ENCODE measurements at regions not wholly inside any gene's neighbourhood (a gene's known extent, or its start where the extent isn't known, plus 50 kb on each side); places are given as distances from the start of the nearest gene placed in this dataset.

DNA sequence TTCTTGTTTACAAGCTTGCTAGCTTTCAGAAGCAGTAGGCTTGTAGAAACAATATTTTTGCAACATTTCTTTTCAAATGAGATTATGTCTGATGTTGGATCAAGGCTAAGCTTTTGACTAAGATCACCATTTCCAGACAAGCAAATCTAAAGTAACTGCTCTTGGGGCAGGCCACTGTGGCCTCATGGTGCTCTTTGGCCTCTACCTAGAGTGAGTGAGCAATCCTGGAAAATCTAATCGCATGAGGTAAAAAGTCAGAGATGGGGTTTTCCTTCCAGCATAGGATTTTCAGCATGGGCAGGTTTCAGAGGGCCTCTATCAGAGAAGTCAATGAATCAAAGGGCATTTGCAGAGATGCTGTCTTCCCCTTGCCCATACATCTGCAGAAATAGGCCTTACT lies 331.9 kb downstream of the OMA1 start:
- TF ChIP-seq CTCF (IDR thresholded peaks at IDR 0.05; ENCODE audit: low read depth, low read length, missing control alignments), result no peak
- no peak for DNase-seq (ENCODE audit: low read depth)

GRCh38 chr1:58211869-58212268 lies 334.7 kb downstream of the OMA1 start:
- TF ChIP-seq CTCF (IDR thresholded peaks at IDR 0.05; ENCODE audit: low read depth, low read length, missing control alignments), result no peak

More for the DNA sequence above, 331.9 kb downstream of the OMA1 start:
- no peak overlapping the region for H3K4me3 ChIP-seq (ENCODE audit: low read depth, low read length)

DNA sequence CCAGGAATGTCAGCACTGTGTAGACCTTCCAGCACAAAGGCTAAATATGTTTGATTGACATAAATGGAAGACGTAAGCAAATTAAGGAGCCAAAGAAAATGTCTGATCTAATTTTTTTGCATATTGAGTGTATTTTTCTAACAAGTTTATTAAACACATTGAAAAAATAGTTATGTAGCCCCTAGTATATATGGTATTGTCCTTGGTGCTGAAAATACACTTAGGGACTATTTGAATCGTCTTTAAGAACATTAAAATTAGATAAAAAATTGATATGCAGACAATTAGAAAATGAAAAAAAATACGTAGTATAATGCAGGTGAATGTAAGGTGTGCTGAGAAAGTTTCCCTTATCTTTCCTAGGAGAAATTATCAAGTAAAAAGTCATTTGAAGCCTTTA lies 337.0 kb downstream of the OMA1 start:
- TF ChIP-seq CTCF (IDR thresholded peaks at IDR 0.05; ENCODE audit: low read depth, low read length, missing control alignments), result no peak
- no peak overlapping the region for H3K4me3 ChIP-seq (ENCODE audit: low read depth, low read length)

More at GRCh38 chr1:58211869-58212268, 334.7 kb downstream of the OMA1 start:
- no peak overlapping the region for H3K4me3 ChIP-seq (ENCODE audit: low read depth, low read length)
- no peak for DNase-seq (ENCODE audit: low read depth)

DNA sequence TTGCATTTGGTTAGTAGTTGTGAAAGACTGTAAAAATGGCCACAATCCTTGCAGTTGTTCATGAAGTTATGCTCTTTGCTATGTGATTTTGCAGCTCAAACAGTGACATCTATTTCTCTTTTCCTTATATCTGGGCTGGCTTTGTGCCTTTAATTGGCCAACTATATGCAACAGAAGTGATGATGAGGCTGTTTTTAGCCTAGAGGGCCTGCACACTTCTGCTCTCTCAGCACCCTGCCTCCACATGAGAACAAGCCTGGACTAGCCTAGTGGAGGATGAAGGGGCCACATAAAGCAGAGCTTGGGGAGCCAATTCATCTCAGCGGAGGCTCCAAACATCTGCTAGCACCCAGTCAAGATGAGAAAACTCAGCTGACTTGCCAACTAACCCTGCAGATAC lies 339.8 kb downstream of the OMA1 start:
- no peak for DNase-seq (ENCODE audit: low read depth)
- no peak overlapping the region for H3K4me3 ChIP-seq (ENCODE audit: low read depth, low read length)
- no peak for TF ChIP-seq CTCF (IDR thresholded peaks at IDR 0.05; ENCODE audit: low read depth, low read length, missing control alignments)

More for the DNA sequence above, 337.0 kb downstream of the OMA1 start:
- DNase-seq (ENCODE audit: low read depth), result no peak

- TF ChIP-seq CTCF (IDR thresholded peaks at IDR 0.05; ENCODE audit: low read depth, low read length, missing control alignments), result peak; percentile 42
- DNase-seq (ENCODE audit: low read depth), result no peak
- H3K4me3 ChIP-seq (ENCODE audit: low read depth, low read length), result no peak overlapping the region
These were observed 342.2 kb downstream of the OMA1 start for GRCh38 chr1:58204284-58204683.

DNA sequence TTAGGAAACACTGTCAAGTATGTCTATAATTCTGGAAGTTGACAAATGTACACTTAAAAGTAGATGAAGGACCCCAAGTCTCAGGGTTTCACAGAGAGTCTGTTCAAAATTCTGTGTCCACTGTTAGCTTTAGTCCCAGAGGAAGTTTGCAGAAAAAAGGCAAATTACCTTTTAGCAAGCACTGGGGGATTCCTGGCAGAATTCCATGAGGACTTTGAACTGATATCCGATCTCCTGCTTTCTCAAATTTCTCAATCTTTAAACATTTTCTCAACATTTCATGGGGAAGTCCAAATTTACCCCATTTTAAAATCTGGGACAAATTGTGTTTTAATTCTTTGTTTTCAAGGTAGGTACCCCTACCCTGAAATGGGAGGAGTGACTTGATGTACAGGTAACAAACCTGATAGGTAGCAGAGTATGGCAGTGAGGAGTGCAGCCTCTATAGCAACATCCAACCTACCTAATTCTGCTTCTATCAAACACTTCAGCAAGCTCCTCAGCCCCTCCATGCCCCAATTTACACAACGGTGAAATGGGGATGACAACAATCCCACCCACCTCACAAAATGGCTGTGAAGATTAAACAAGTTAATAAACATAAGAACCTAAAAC lies 344.9 kb downstream of the OMA1 start:
- DNase-seq (ENCODE audit: low read depth), result no peak
- no peak for TF ChIP-seq CTCF (IDR thresholded peaks at IDR 0.05; ENCODE audit: low read depth, low read length, missing control alignments)
- H3K4me3 ChIP-seq (ENCODE audit: low read depth, low read length), result no peak overlapping the region

DNA sequence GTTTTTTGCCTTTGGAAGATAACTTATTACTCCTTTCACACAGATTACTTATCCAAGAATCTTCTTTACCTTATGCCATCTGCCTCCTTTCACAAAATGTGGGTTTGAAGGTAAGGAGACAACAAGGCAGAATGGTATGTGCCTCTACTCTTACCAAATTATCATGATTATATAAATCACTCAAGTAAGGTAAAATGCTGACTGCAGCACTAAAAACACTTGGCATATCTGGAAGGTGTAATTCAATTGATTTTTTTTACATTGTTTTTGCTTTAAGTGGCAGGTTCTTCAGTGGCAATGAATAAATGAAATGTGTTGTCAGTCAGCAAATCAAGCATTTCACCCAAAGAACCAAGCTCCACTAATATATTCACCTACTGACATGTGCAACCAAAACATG lies 346.1 kb downstream of the OMA1 start:
- no peak for DNase-seq (ENCODE audit: low read depth)
- no peak for TF ChIP-seq CTCF (IDR thresholded peaks at IDR 0.05; ENCODE audit: low read depth, low read length, missing control alignments)
- H3K4me3 ChIP-seq (ENCODE audit: low read depth, low read length), result no peak overlapping the region

Data from GM12864 (cell line).